ENCODE measurements at regions not wholly inside any gene's neighbourhood (a gene's known extent, or its start where the extent isn't known, plus 50 kb on each side); places are given as distances from the start of the nearest gene placed in this dataset.
"Not testable (repeated sequence)": the region's sequence is repeated elsewhere in the genome, so short reads cannot be mapped to it uniquely, and the experiment has no call there.

GRCh38 chr13:67390462-67391086 is 160.4 kb upstream of the PCDH9 start:
- Mint-ChIP-seq H3K9me3 (peaks cover 7% of the 10 kb centered on the region), H3K27me3 (ENCODE audit: low read depth) (no peaks in the 10 kb centered on the region), H3K4me3 (no peak overlapping the region), H3K36me3 (ENCODE audit: low read depth) (no peaks in the 10 kb centered on the region), H3K4me1 (ENCODE audit: low read depth) (no peaks in the 10 kb centered on the region), H3K27ac (no peak overlapping the region)
- no peak for DNase-seq
- intact Hi-C loops (cut with micrococcal nuclease) = no loop called here
- CTCF ChIA-PET = no interaction called here

- H3K36me3 Mint-ChIP-seq (ENCODE audit: low read depth) = no peaks in the 10 kb centered on the region
- H3K27ac Mint-ChIP-seq = no peak overlapping the region
- no peaks in the 10 kb centered on the region for H3K27me3 Mint-ChIP-seq (ENCODE audit: low read depth)
- H3K4me1 Mint-ChIP-seq (ENCODE audit: low read depth) = no peaks in the 10 kb centered on the region
- H3K4me3 Mint-ChIP-seq = no peak overlapping the region
- H3K9me3 Mint-ChIP-seq = peaks cover 7% of the 10 kb centered on the region
- intact Hi-C loops (cut with micrococcal nuclease) = no loop called here
- DNase-seq = no peak
- CTCF ChIA-PET = no interaction called here
Observed at GRCh38 chr13:67389171-67389570, 159.0 kb upstream of the PCDH9 start.

- CTCF ChIA-PET; DNase-seq; H3K27ac Mint-ChIP-seq; H3K36me3 Mint-ChIP-seq (ENCODE audit: low read depth); intact Hi-C loops (cut with micrococcal nuclease); H3K27me3 Mint-ChIP-seq (ENCODE audit: low read depth); H3K4me3 Mint-ChIP-seq; H3K9me3 Mint-ChIP-seq; H3K4me1 Mint-ChIP-seq (ENCODE audit: low read depth): not testable (repeated sequence)
Observed at GRCh38 chr13:67383109-67383757, 153.1 kb upstream of the PCDH9 start.

GRCh38 chr13:67377919-67378318 is 147.8 kb upstream of the PCDH9 start:
- Mint-ChIP-seq H3K27me3 (ENCODE audit: low read depth) (no peaks in the 10 kb centered on the region), H3K36me3 (ENCODE audit: low read depth) (no peaks in the 10 kb centered on the region), H3K4me1 (ENCODE audit: low read depth) (no peaks in the 10 kb centered on the region), H3K27ac (no peak overlapping the region), H3K9me3 (peaks cover 1% of the 10 kb centered on the region), H3K4me3 (no peak overlapping the region)
- intact Hi-C loops (cut with micrococcal nuclease) = no loop called here
- DNase-seq = no peak
- CTCF ChIA-PET = no interaction called here

GRCh38 chr13:67374391-67374790 is 144.3 kb upstream of the PCDH9 start:
- Mint-ChIP-seq H3K27me3 (ENCODE audit: low read depth) (no peaks in the 10 kb centered on the region), H3K4me3 (no peak overlapping the region), H3K27ac (no peak overlapping the region), H3K4me1 (ENCODE audit: low read depth) (no peaks in the 10 kb centered on the region), H3K9me3 (peaks cover 1% of the 10 kb centered on the region), H3K36me3 (ENCODE audit: low read depth) (no peaks in the 10 kb centered on the region)
- CTCF ChIA-PET = no interaction called here
- no peak for DNase-seq
- intact Hi-C loops (cut with micrococcal nuclease) = no loop called here

GRCh38 chr13:67372868-67373464 is 142.8 kb upstream of the PCDH9 start:
- CTCF ChIA-PET = interaction anchor here (0.6 kb wide), 1 partner anchor 12 kb away, joined by 4 read pairs; no protein-coding TSS in a partner anchor
- Mint-ChIP-seq H3K27me3 (ENCODE audit: low read depth) (no peaks in the 10 kb centered on the region), H3K27ac (no peak overlapping the region), H3K36me3 (ENCODE audit: low read depth) (no peaks in the 10 kb centered on the region), H3K4me1 (ENCODE audit: low read depth) (no peaks in the 10 kb centered on the region), H3K4me3 (no peak overlapping the region), H3K9me3 (peaks cover 1% of the 10 kb centered on the region)
- DNase-seq = no peak
- intact Hi-C loops (cut with micrococcal nuclease) = no loop called here

- CTCF ChIA-PET = no interaction called here
- Mint-ChIP-seq H3K27ac (no peak overlapping the region), H3K36me3 (ENCODE audit: low read depth) (no peaks in the 10 kb centered on the region), H3K27me3 (ENCODE audit: low read depth) (no peaks in the 10 kb centered on the region), H3K4me3 (no peak overlapping the region), H3K4me1 (ENCODE audit: low read depth) (no peaks in the 10 kb centered on the region), H3K9me3 (no peaks in the 10 kb centered on the region)
- DNase-seq = no peak
- intact Hi-C loops (cut with micrococcal nuclease) = no loop called here
Observed at GRCh38 chr13:67369895-67370660, 139.9 kb upstream of the PCDH9 start.

- CTCF ChIA-PET = no interaction called here
- no peaks in the 10 kb centered on the region for H3K9me3 Mint-ChIP-seq
- H3K4me1 Mint-ChIP-seq (ENCODE audit: low read depth) = no peaks in the 10 kb centered on the region
- H3K4me3 Mint-ChIP-seq = no peak overlapping the region
- H3K27ac Mint-ChIP-seq = no peak overlapping the region
- no peaks in the 10 kb centered on the region for H3K27me3 Mint-ChIP-seq (ENCODE audit: low read depth)
- DNase-seq = no peak
- intact Hi-C loops (cut with micrococcal nuclease) = no loop called here
- H3K36me3 Mint-ChIP-seq (ENCODE audit: low read depth) = no peaks in the 10 kb centered on the region
Observed at GRCh38 chr13:67367399-67367798, 137.3 kb upstream of the PCDH9 start.

- intact Hi-C loops (cut with micrococcal nuclease) = no loop called here
- Mint-ChIP-seq H3K27ac (no peak overlapping the region), H3K4me1 (ENCODE audit: low read depth) (no peaks in the 10 kb centered on the region), H3K4me3 (no peak overlapping the region), H3K36me3 (ENCODE audit: low read depth) (no peaks in the 10 kb centered on the region), H3K27me3 (ENCODE audit: low read depth) (no peaks in the 10 kb centered on the region), H3K9me3 (no peaks in the 10 kb centered on the region)
- no peak for DNase-seq
- CTCF ChIA-PET = no interaction called here
Observed at GRCh38 chr13:67366533-67366932, 136.4 kb upstream of the PCDH9 start.

GRCh38 chr13:67355812-67356476 is 125.8 kb upstream of the PCDH9 start:
- intact Hi-C loops (cut with micrococcal nuclease) = no loop called here
- no peak for DNase-seq
- Mint-ChIP-seq H3K27ac (no peak overlapping the region), H3K4me1 (ENCODE audit: low read depth) (no peaks in the 10 kb centered on the region), H3K9me3 (peaks cover under 1% of the 10 kb centered on the region), H3K27me3 (ENCODE audit: low read depth) (no peaks in the 10 kb centered on the region), H3K4me3 (no peak overlapping the region), H3K36me3 (ENCODE audit: low read depth) (no peaks in the 10 kb centered on the region)
- CTCF ChIA-PET = interaction anchor here (0.5 kb wide), 1 partner anchor 949 kb away, joined by 3 read pairs; no protein-coding TSS in a partner anchor

GRCh38 chr13:67353941-67354340 is 123.8 kb upstream of the PCDH9 start:
- no peak for DNase-seq
- H3K4me1 Mint-ChIP-seq (ENCODE audit: low read depth) = no peaks in the 10 kb centered on the region
- CTCF ChIA-PET = no interaction called here
- peaks cover 5% of the 10 kb centered on the region for H3K9me3 Mint-ChIP-seq
- H3K36me3 Mint-ChIP-seq (ENCODE audit: low read depth) = no peaks in the 10 kb centered on the region
- no peaks in the 10 kb centered on the region for H3K27me3 Mint-ChIP-seq (ENCODE audit: low read depth)
- intact Hi-C loops (cut with micrococcal nuclease) = no loop called here
- no peak overlapping the region for H3K27ac Mint-ChIP-seq
- H3K4me3 Mint-ChIP-seq = no peak overlapping the region

GRCh38 chr13:67353031-67353430 is 122.9 kb upstream of the PCDH9 start:
- Mint-ChIP-seq H3K36me3 (ENCODE audit: low read depth) (no peaks in the 10 kb centered on the region), H3K27ac (no peak overlapping the region), H3K4me3 (no peak overlapping the region), H3K4me1 (ENCODE audit: low read depth) (no peaks in the 10 kb centered on the region), H3K9me3 (peaks cover 5% of the 10 kb centered on the region), H3K27me3 (ENCODE audit: low read depth) (no peaks in the 10 kb centered on the region)
- DNase-seq = no peak
- CTCF ChIA-PET = no interaction called here
- intact Hi-C loops (cut with micrococcal nuclease) = no loop called here
